ENCODE measurements at regions not wholly inside any gene's neighbourhood (a gene's known extent, or its start where the extent isn't known, plus 50 kb on each side); places are given as distances from the start of the nearest gene placed in this dataset.

DNA sequence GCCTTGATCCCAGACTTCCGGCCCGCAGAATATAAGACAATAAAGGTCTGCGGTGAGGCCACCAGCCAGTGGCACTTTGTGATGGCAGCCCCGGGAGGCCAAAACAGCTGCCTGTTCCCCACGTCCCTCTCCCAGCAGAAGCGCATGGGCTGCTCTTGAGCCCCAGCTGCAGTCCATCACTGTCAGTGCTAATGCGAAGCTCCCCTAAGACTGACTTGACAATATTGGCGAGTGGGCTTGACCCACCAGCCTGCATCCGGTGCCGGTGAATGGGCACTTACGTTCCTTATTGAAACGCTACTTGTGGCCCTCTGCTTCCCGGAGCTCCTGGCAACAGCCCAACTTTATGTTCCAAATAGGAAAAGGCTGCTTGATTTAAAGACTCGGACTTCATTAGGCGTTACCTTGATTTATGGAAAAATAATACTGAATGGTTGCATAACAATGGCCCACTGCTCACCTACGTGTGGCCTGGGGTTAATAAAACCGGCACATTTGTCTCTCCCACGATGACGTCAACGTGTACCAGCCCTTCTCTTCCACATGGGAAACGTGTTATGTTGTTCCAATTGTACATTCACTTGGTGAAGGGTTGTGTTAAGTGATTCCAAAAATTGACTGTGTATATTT lies 93.4 kb upstream of the SEPTIN5 start (continued):
- TF ChIP-seq RERE (CRISPR knock-in tag; IDR thresholded peaks at IDR 0.05; ENCODE audit: borderline replicate concordance) (no peak), ZNF146 (CRISPR knock-in tag; IDR thresholded peaks at IDR 0.05; ENCODE audit: unreplicated experiment) (no peak), ZNF830 (CRISPR knock-in tag; IDR thresholded peaks at IDR 0.05) (no peak), CHD4 (IDR thresholded peaks at IDR 0.05; ENCODE audit: insufficient read depth, insufficient replicate concordance, low read depth, low read length, poor library complexity, severe bottlenecking) (no peak), ZBTB7A (IDR thresholded peaks at IDR 0.05; ENCODE audit: borderline replicate concordance, control insufficient read depth, low read depth, low read length) (peak; percentile 8; the same call in 1 of the 2 replicates), MBD1 (CRISPR knock-in tag; IDR thresholded peaks at IDR 0.05) (no peak), NFRKB (IDR thresholded peaks at IDR 0.05; ENCODE audit: low read depth) (no peak), E2F3 (CRISPR knock-in tag; IDR thresholded peaks at IDR 0.05) (no peak), FOS (IDR thresholded peaks at IDR 0.05; ENCODE audit: extremely low read depth, insufficient read length) (no peak), NFE2L1 (tag; IDR thresholded peaks at IDR 0.05; ENCODE audit: borderline replicate concordance, low read depth) (no peak), CBX5 (IDR thresholded peaks at IDR 0.05; ENCODE audit: borderline replicate concordance, low read depth) (no peak)
- TF ChIP-seq, protein P1, sequence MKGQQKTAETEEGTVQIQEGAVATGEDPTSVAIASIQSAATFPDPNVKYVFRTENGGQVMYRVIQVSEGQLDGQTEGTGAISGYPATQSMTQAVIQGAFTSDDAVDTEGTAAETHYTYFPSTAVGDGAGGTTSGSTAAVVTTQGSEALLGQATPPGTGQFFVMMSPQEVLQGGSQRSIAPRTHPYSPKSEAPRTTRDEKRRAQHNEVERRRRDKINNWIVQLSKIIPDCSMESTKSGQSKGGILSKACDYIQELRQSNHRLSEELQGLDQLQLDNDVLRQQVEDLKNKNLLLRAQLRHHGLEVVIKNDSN (CRISPR knock-in tag; IDR thresholded peaks at IDR 0.05), result 0 out of 2 replicates have a peak, but pooled peaks have one; percentile 16
- TF ChIP-seq, protein P2, sequence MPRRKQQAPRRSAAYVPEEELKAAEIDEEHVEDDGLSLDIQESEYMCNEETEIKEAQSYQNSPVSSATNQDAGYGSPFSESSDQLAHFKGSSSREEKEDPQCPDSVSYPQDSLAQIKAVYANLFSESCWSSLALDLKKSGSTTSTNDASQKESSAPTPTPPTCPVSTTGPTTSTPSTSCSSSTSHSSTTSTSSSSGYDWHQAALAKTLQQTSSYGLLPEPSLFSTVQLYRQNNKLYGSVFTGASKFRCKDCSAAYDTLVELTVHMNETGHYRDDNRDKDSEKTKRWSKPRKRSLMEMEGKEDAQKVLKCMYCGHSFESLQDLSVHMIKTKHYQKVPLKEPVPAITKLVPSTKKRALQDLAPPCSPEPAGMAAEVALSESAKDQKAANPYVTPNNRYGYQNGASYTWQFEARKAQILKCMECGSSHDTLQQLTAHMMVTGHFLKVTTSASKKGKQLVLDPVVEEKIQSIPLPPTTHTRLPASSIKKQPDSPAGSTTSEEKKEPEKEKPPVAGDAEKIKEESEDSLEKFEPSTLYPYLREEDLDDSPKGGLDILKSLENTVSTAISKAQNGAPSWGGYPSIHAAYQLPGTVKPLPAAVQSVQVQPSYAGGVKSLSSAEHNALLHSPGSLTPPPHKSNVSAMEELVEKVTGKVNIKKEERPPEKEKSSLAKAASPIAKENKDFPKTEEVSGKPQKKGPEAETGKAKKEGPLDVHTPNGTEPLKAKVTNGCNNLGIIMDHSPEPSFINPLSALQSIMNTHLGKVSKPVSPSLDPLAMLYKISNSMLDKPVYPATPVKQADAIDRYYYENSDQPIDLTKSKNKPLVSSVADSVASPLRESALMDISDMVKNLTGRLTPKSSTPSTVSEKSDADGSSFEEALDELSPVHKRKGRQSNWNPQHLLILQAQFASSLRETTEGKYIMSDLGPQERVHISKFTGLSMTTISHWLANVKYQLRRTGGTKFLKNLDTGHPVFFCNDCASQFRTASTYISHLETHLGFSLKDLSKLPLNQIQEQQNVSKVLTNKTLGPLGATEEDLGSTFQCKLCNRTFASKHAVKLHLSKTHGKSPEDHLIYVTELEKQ (CRISPR knock-in tag; IDR thresholded peaks at IDR 0.05), result no peak
- TF ChIP-seq, protein P3, sequence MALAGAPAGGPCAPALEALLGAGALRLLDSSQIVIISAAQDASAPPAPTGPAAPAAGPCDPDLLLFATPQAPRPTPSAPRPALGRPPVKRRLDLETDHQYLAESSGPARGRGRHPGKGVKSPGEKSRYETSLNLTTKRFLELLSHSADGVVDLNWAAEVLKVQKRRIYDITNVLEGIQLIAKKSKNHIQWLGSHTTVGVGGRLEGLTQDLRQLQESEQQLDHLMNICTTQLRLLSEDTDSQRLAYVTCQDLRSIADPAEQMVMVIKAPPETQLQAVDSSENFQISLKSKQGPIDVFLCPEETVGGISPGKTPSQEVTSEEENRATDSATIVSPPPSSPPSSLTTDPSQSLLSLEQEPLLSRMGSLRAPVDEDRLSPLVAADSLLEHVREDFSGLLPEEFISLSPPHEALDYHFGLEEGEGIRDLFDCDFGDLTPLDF (CRISPR knock-in tag; IDR thresholded peaks at IDR 0.05), result no peak
